GM18511 (cell line): ENCODE measurements at regions not wholly inside any gene's neighbourhood (a gene's known extent, or its start where the extent isn't known, plus 50 kb on each side); places are given as distances from the start of the nearest gene placed in this dataset.
"Not testable (repeated sequence)": the region's sequence is repeated elsewhere in the genome, so short reads cannot be mapped to it uniquely, and the experiment has no call there.

Experiments
- ATAC-seq: cut with Tn5 transposase; IDR thresholded peaks from one replicate; pipeline ENCODE4 v1.9.1; 2021; ENCODE audit warnings: mild to moderate bottlenecking, moderate library complexity; ENCODE audit not compliant: unreplicated experiment

DNA sequence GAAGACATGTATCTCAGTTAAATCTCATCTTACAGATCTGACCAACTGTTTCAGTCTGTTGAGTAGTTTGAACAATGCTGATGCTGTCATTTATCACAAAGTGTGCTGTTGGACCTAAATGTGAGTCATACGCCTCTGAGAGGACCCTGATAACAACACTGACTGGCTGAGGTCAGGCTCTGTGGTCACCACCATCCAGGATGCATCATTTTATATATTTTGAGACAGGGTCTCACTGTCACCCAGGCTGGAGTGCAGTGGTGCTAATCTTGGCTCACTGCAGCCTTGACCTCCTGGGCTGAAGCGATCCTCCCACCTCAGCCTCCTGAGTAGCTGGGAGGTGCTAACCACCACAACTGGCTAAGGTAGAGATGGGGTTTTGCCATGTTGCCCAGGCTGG, 181.0 kb upstream of the RGS6 start:
- no peak for ATAC-seq

DNA sequence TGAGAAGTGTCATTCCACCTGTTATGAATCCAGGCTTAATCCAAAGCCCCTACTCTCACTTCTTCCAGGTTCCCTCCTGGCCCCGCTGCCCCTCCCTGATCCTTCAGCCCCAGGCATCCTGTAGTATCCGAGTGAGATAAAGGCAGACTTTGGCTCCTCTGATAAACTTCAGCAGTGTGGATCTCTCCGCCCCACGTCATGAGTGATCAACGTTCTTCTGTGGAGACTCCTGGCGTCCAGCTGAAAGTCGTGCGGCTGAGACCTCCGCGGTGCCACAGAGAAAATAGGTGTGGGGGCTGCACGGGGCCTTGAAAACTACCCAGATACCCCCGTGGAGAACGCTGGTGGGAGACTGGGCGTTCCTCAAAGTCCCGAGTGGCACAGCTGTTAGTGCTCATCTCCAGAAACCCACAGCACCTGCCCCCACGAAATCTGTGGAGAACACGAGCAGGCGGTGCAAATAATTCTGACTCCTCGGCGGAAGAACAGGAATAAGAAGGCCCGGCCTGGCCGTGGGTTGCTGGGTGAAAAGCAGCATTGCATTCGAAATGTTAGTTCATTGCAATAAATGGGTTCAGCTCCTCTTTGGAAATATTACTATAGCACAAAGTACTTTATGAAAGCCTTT, 180.0 kb upstream of the RGS6 start:
- ATAC-seq, result no peak

DNA sequence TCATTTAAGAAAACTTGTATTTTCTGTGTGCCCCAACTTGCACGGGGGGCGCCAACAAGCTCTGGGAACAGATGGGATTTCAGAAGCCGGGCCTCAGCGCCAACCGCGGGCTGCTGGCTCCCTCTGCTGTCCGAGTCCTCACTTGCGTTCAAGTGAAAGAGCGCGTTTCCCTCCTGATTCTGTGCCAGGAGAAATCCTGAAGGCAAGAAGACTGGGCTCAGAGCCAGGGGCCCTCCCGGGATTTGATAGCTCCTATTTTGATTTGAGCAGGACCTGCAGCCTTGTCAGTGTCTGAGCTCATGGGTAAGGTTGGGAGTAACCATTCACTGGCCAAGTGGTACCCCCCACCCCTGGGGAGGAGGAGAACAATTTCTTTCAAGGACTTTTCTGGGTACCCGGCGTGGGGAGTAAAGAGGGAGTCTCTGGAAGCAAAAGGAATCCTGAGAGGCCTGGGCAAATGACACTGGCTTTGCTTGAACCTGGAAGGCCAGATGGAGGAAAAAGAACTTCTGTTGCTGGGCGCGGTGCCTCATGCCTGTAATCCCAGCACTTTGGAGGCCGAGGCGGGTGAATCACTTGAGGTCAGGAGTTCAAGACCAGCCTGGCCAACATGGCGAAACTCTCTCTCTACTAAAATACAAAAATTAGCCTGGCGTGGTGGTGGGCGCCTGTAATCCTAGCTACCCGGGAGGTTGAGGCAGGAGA, 179.0 kb upstream of the RGS6 start:
- ATAC-seq, result no peak

DNA sequence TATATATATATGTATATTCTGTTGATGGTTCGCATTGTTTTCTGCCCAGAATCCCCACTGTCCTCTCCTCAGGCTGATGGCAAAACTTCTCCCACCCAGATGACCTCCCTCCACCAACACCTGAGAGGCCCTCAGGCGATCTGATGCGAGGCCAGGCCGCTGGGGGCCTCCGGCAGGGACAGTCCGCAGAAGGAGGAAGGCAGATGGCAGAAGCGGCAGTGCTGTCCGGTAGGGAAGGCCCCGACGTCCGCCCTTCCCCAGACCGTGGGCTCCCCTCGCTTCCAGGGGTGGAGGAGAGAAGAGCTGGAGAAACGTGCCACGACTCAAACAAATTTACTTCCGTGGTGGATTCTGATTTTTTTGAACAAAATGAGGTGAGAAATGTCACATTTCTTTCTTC, 178.3 kb upstream of the RGS6 start:
- ATAC-seq, result no peak

DNA sequence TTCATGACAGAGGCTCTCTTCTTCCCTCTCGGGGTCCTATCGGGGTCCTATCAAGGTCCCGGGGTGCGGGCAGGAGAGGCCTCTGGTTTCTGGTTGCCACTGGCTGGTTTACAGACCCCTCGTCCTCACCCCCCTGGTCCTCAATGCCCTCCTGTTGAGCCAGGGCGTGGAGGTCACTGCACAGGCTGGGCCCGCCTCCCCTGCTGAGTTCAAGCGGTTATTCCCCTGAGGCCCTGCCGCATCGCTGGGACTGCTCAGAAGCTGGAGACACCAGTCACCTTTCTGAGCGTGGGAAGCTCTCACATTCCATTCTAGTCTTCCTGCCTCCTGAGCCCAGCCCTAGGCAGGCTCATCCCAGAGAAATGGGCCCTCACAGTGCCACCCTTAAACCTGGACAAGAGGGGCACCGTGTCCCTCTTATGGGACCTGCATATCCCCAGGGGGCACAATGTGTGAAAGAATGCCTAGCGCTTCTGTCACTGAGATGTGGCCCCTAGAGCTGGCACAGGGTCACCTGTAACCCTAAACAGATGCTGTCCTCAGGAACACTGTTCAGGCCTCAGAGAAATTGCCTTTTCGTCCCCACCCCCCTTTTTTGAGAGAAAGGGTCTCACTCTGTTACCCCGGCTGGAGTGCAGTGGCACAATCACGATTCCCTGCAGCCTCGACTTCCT, 177.7 kb upstream of the RGS6 start:
- ATAC-seq, result no peak

DNA sequence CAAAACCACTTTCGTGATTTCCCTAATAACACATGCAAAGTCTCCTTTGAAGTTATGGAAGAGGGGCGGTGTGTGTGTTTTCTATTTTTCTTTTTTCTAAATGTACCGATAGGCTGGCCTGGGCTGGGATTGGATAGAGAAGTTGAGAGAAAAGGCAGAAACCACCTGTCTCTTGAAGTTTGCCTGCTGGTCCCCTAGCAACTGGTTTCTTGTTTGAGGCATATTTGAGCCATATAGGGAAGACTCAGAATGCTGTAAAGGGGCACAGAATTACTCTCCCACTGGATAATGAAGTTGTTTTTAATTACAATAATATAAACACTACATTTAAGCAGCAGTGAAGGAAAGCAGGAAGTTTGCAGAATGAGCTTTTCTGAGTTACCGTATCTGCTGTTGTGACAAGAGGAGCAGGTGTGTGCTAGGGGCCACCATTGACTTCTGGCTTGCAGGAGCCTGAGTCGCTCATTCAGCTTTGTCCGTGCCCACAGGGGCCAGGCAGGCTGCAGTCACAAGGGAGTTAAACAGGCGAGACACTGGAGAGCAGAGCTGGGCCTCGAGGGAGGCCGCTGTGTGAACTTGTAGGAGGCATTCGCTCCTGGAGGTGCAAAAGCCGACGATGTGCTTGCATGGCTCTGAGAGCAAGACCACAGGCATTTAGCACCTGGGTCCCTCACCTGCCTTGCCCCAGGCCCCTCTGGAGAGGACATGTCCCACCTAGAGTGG, 173.8 kb upstream of the RGS6 start:
- ATAC-seq, result no peak

DNA sequence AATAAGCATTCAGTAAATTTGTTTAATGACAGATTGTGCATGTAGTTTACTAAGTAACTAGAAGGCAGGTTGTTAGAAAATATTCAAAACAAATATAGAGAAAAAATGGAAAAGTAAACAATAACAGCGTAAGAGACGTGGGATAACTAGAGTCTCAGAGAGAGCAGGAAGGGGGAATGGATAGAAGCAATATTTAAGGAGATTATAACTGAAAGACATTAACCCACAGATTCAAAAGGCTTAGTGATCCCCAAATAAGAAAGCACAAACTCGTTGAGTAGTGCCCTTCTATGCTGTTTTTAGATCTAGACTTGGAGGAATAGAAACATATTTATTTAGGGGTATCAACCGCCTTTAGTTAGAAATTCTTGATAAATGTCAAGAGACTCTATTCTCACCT, 169.7 kb upstream of the RGS6 start:
- no peak for ATAC-seq

DNA sequence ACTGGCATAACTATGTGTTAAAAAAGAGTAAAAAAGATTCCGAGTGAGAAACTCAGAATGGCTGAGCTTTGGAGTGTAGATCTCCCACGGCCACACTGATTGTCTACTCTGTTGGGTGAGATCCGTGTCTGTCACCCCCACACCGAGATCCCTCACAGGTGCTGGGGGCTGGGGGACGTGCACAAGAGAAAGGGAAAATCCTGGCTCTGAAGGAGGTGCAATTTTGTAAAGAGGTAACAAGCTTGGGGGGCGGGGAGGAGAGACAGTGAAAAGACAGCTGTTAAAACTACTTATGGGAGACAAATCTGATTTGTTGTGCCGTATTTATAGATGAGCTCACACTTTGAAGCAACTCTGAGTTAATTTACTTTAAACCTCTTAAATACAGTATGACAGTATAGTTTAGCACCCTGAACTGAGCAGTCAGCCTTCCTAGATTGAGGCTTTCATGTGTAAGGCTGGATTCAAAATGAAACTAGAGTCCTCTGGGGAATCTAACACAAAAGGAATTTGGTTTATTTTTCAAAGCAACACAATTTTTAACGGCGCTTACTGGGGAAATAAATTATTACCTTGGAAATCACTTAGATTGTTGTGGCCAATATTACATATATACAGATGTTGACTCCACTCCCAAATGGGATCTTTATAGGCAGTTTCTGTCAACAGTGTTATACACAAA, 167.4 kb upstream of the RGS6 start:
- ATAC-seq, result no peak

DNA sequence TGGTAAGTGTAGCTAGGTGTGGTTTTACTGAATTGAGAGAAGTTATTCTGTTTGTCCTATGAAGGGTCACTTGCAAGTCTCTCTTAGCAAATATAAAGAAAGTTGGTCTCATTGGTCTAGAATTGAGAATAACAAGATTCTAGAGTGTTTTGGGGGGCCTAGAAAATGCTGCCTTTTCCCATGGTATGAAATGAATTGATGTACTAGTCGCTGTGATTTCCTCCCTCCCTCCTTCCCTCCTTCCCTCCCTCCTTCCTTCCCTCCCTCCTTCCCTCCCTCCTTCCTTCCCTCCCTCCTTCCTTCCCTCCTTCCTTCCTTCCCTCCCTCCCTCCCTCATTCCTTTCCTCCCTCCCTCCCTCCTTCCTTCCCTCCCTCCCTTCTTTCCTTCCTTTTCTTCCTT, 166.7 kb upstream of the RGS6 start:
- no peak for ATAC-seq

DNA sequence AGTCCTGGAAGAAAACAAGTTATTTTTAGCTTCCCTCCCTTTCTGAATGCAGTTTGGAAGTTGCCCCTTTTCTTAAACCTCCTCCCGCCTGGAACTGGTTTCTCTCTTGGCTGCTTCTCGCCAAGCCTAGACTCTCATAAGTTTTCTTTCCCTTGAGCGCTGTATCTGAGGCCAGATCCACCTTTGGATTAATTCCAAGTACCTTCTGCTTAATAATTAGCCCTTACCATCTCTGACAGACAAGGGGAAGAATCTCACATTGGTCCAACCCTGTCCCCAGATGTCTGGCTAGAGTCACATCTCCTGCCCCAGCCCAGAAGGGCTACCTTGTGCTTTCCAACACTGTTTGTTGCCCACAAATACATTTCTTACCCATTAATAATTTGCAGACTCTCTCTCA, 161.8 kb upstream of the RGS6 start:
- ATAC-seq, result no peak

DNA sequence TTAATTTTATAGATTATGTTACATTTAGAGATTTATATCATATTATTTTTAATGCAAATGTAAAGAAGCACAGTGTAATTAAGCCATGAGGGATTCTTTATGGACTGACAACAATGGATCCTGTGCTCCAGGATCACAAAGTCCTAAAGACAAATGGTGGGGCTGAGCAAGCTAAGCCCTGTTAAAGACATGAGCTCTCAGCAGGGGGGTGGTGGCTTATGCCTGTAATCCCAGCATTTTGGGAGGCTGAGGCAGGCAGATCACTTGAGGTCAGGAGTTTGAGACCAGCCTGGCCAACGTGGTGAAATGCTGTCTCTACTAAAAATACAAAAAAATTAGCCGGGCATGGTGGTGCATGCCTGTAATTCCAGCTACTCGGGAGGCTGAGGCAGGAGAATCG, 160.8 kb upstream of the RGS6 start:
- ATAC-seq, result not testable (repeated sequence)

DNA sequence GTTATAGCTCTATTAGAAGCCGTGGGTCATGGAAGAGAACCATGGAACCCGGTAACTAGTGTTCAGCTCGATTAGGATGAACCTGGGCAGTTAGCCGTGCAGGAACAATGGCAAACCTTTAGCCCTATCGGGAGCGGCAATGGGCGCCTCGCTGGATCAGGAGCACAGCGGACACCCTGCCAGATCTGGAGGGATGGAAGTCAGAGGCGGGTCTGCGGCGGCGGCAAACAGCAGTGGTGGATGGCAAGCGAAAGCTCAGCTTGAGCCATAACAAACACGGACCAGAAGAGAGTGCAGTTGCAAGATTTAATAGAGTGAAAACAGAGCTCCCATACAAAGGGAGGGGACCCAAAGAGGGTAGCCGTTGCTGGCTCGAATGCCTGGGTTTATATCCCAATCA, 160.2 kb upstream of the RGS6 start:
- ATAC-seq, result not testable (repeated sequence)

DNA sequence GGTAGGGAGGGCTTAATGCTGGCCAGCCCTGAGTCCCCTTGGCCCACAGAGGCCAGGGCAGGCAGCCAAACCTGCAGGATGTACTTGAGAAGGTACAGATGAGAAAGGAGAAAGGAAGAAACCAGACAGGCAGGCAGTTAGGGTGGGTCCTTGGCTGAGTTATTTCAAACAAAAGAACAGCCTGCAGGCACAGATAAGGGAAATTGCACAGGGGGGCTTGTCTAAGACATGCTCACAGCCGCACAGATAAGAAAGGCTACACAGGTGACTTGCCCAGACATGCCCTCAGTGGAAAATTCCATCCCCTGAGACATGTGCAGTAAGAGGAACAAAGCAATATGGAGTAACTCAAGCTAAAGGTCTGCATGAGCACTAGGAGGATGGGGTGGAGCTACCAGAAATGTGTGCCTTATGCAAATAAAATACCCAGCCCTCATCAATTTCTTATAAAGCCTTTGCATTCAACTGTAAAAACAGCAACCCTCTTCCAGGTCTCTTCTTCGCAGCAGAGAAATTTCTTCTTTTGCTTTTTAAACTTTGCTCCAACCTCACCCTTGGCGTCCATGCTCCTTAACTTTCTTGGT, 158.2 kb upstream of the RGS6 start:
- no peak for ATAC-seq

DNA sequence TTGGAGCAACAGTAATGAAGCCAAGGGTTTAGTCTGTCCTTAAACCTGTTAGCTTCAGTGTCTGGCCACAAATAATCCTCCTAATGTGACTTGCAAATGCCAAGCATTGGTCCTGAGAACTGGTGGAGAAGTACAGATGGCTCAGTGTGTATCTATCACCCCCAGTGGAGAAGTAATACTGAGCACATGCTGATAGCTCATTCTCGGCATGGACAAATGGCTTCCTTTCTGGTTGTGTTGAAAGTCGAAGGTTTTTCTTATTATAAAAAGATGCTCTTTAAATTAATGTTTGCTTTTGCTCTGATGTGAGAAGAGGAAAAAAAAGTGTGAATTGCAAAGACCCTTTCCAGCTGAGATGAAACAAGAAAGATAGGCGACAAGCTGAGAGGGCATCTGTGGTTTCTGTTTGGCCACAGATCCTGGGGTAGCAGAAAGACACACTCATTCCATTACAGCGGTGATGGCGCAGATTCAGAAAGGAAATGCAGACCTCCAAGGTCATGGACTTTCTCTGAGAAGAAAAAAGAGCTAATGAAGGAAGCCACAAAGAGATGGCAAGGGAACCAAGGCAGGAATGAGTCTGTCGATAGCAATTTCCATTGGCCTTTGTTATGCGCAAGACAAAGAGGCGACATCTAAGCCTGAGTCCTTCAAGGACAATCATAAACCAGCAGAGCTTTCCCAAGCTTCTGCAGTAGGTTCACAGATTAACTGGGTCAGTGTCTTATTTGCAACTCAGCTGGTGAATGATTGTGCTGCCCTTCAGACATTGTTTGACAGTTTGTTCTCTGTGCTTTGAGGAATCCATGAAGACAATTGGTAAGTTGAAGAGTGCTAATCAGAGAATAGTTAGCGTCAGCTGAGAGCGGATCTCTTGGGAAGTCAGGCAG, 155.5 kb upstream of the RGS6 start:
- ATAC-seq, result no peak

DNA sequence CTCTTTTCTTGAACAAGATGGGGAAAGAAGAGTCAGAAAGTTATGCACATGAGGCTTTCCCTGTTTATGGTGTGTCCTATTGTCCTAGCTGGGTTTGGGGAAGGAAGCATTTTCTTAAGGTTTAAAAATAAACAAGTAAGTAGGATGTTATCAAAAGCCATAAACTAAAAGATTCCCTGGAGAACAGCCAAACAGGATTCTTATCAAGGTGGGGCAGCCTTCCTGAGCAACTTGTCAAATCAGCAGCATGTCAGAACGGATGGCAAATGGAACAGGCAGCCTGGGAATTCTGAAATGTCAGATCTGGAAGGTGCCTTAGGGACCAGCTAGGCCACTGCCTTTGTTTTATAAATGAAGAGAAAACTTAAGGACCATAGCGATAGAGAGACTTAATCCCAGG, 152.2 kb upstream of the RGS6 start:
- ATAC-seq, result no peak

DNA sequence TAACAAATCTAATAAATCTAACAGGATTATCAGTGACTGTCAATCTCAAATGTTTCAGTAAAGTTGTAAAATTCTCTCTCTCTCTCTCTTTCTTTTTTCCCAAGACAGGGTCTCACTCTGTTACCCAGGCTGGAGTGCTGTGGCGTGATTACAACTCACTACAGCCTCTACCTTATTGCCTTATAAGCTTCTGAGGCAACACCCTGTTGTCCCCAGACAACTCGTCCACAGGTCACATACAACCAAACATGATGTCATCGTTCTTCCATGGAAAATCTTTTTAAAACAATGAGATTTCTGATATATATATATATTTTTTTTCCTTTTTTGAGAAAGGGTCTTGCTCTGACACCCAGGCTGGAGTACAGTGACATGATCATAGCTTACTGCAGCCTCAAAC, 151.4 kb upstream of the RGS6 start:
- ATAC-seq, result no peak

DNA sequence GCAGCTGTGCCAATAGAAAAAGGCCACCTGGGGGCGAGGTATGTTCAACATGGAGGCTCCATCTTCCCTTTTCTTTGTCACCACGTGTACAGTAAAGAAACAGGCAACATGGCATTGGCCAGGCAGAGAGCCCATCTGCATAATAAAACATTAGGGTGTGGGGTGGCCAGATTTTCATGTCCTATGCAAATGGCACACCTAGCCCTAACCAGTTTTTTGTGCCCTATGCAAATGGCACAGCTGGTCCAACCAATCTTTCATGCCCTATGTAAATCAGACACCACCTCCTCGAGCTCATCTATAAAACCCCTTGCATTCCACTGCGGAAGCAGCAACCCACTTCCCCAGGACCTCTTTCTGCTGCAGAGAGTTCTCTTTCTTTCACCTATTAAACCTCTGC, 149.1 kb upstream of the RGS6 start:
- ATAC-seq, result no peak

DNA sequence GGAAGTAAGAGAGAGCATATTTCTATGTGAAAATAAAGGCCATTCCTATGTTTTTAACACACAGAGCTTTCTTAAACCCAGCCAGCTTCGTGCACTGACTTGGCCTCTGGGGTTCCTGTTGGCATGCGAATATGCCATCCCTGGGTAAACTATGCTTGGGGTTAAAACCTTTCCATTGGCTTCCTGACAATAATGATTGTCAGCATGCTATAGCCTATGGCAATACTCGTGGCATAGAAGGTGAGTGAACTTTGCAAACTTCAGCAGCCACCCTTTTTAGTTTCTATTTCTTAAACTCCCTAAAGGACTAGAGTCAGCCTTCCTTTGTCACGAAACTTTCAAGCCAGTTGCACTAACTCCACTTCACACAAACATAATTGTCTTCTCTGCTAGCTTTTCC, 148.4 kb upstream of the RGS6 start:
- no peak for ATAC-seq

DNA sequence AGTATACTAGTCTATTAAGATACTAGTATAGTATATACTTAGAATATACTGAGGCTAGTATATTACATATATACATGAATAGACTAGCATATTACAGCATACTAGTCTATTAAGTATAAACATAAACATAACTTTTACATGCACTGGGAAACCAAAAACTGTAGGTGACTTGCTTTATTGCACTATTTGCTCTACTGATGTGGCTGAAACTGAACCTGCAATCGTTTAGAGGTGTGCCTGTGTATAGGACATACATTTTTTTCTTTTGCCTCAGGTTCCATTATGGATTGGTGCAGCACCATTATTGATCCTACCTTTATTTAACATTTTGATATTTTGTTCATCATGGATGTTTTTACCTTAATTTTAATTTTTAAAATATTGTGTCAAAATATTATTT, 143.2 kb upstream of the RGS6 start:
- no peak for ATAC-seq

DNA sequence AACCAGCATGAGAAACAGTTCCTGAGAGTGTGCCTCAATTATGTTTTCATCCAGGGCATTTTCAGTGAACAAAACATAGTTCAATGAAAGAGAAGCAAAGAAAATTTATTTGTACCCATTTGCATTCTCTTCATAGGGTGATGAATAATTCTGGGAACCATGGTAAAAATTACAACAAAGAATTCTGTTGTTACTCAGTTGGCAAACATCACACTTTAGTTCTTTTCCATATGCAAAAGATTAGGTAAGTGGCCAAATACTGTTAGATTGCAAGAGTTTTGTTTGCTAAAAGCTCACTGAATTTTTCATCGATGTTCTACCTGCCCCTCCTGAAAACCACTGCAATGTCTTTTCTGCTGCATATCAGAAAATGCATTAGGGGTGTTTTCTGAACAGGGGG, 132.4 kb upstream of the RGS6 start:
- ATAC-seq, result no peak
